Stimulated activated naive B cell treated with anti-CD40 and anti-IgM and Interleukin-4, amounts not matched to agents 10 μg/mL and 1 μg/mL and 100 μg/mL, for 72 hours (primary cell): ENCODE measurements at regions not wholly inside any gene's neighbourhood (a gene's known extent, or its start where the extent isn't known, plus 50 kb on each side); places are given as distances from the start of the nearest gene placed in this dataset.

Source experiments
- ATAC-seq, 2 donors: fragments of 150-1000 bp; cut with Tn5 transposase; replicated peaks; 2 replicates each; pipeline ENCODE4 v1.10.0; 2021; ENCODE audit warnings: moderate library complexity in 1 of 2
- DNase-seq: peaks from one replicate; pipeline ENCODE4 v3.0.0; 2021
- H3K27ac Mint-ChIP-seq: one replicate; pipeline ENCODE4 v1.8.0; 2022; ENCODE audit warnings: mild to moderate bottlenecking, mixed read lengths
- H3K27me3 Mint-ChIP-seq, 2 donors: one replicate each; pipeline ENCODE4 v1.8.0; 2022; ENCODE audit warnings: mixed read lengths in 2 of 2
- H3K36me3 Mint-ChIP-seq, 2 donors: one replicate each; pipeline ENCODE4 v1.8.0; 2022; ENCODE audit warnings: mixed read lengths in 2 of 2, mild to moderate bottlenecking in 1 of 2
- H3K4me1 Mint-ChIP-seq, 2 donors: one replicate each; pipeline ENCODE4 v1.8.0; 2022; ENCODE audit warnings: mixed read lengths in 2 of 2, mild to moderate bottlenecking in 1 of 2
- H3K4me3 Mint-ChIP-seq, 2 donors: one replicate each; pipeline ENCODE4 v1.8.0; 2022; ENCODE audit warnings: mild to moderate bottlenecking in 2 of 2, mixed read lengths in 2 of 2, moderate library complexity in 1 of 2
- H3K9me3 Mint-ChIP-seq, 2 donors: one replicate each; pipeline ENCODE4 v1.8.0; 2022; ENCODE audit warnings: mixed read lengths in 2 of 2, mild to moderate bottlenecking in 1 of 2

DNA sequence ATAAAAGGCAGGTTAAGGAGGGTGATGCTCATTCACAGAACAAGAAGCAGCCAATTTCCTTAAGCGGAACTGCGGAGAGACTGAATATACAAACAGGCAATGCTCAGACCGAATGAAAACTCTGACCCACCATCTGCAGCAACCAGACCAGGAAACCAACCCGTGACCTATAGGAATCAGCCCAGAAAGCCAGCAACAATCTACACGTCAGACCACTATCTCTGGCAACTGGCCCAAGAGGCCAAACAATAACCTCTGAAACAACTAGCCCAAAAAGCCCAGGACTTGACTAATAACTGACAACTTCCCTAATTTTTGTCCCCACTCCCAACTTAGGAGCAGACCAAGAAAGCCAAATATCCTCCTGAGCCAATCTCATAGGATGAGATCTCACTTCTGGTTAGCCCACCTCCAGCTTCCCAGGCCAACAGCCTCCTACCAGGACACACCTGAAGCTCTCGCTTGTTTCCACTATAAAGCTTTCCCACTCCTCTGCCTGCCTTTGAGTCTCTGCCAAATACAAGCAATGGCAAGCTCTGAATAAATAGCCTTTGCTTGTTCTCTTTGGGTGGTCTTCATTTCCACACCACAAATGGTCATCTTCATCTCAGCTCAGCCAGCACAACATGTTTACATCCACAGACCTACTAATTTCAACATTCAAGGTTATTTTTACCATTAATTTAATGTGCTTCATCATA lies 168.5 kb downstream of the HSD17B3 start:
- Mint-ChIP-seq H3K4me3 (no peak overlapping the region), H3K4me1 (peaks cover 9 to 12% of the 10 kb centered on the region in 2 donors), H3K27ac (no peak overlapping the region), H3K36me3 (no peaks in the 10 kb centered on the region), H3K9me3 (peaks cover 0 to 5% of the 10 kb centered on the region in 2 donors), H3K27me3 (no peaks in the 10 kb centered on the region)
- DNase-seq (no peak), ATAC-seq (no peak)

- Mint-ChIP-seq H3K9me3 (peaks cover 0 to 3% of the 10 kb centered on the region in 2 donors), H3K4me1 (peaks cover 2 to 6% of the 10 kb centered on the region in 2 donors), H3K27me3 (no peaks in the 10 kb centered on the region), H3K36me3 (no peaks in the 10 kb centered on the region), H3K4me3 (no peak overlapping the region), H3K27ac (no peak overlapping the region)
- DNase-seq: no peak
- ATAC-seq: no peak
These were observed 170.2 kb downstream of the HSD17B3 start for GRCh38 chr9:96131825-96132224.

- DNase-seq (no peak), ATAC-seq (no peak)
- Mint-ChIP-seq H3K9me3 (peaks cover 0 to 3% of the 10 kb centered on the region in 2 donors), H3K27ac (no peak overlapping the region), H3K4me1 (peaks cover 0 to 6% of the 10 kb centered on the region in 2 donors), H3K36me3 (no peaks in the 10 kb centered on the region), H3K27me3 (no peaks in the 10 kb centered on the region), H3K4me3 (no peak overlapping the region)
These were observed 171.0 kb downstream of the HSD17B3 start for GRCh38 chr9:96130970-96131369.

DNA sequence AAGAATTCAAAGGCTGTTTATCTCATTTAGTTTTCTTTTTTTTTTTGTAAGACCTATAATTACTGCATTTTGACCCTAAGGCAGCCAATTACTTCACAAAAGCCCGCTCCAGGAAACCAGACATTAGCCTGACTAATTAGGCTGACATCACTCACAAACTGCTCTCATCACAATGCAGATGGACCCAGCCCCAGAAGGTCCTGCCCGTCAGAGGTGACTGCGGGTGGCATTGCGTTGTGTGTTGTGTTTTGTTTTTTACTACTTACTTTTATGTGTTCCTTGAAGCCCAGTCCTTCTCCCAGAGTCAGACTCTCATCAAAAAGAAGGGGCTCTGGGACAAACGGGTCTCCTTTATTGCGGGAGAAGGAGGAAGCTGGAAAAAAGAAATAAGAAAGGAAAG lies 172.2 kb downstream of the HSD17B3 start:
- Mint-ChIP-seq H3K27me3 (no peaks in the 10 kb centered on the region), H3K4me1 (no peaks in the 10 kb centered on the region), H3K4me3 (no peak overlapping the region), H3K36me3 (no peaks in the 10 kb centered on the region), H3K9me3 (peaks cover 0 to 3% of the 10 kb centered on the region in 2 donors), H3K27ac (no peak overlapping the region)
- DNase-seq (no peak), ATAC-seq (no peak)

- Mint-ChIP-seq H3K27me3 (no peaks in the 10 kb centered on the region), H3K27ac (no peak overlapping the region), H3K9me3 (peaks cover 0 to 3% of the 10 kb centered on the region in 2 donors), H3K36me3 (no peaks in the 10 kb centered on the region), H3K4me3 (no peak overlapping the region), H3K4me1 (no peaks in the 10 kb centered on the region)
- ATAC-seq: no peak
- no peak for DNase-seq
These were observed 173.1 kb downstream of the HSD17B3 start for GRCh38 chr9:96128880-96129279.

DNA sequence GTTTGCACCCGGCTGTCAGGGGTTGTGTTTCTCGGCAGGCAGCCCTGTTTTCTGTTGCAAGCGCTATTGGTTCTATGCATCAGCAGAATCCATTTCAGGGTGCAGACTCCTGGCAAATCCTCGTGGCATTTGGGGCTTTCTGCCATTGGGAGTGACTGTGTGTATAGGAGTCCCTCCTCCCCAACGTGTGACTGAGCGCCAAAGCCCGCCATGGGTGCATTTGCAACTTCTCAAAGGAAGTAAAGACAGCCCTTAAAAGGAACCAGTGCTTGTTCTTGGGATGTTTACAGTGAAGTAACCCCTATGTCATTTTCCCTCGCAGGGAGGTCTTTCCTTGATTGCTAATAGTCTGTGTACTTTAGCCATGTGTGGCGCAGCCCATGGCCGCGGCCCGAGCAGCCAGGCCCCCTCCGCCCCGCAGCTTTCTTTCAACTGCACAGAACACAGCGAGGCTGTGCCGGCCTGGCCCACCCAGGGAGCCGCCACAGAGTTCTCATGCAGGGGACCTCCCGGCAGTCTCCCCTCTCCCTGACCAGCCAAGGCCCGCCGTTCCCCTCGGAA lies 175.6 kb downstream of the HSD17B3 start:
- H3K27me3 Mint-ChIP-seq: no peaks in the 10 kb centered on the region
- ATAC-seq: no peak

DNA sequence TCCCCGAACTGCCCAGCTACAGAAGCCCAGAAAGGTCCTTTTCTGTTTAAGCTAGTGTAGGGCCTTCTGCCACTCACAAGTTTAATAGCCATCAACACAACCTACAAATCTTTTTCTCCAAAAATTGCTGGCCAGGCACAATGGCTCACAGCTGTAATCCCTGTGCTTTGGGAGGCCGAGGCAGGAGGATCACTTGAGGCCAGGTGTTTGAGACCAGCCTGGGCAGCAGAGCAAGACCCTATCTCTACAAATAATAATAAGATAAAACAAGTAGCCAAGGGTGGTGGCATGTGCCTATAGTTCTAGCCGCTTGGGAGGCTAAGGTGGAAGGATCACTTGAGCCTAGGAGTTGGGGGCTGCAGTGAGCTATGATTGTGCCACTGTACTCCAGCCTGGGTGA lies 176.4 kb downstream of the HSD17B3 start:
- DNase-seq (no peak), ATAC-seq (no peak)
- no peaks in the 10 kb centered on the region for H3K4me1 Mint-ChIP-seq
- H3K27me3 Mint-ChIP-seq: no peaks in the 10 kb centered on the region
- no peak overlapping the region for H3K4me3 Mint-ChIP-seq
- H3K27ac Mint-ChIP-seq: no peak overlapping the region
- no peaks in the 10 kb centered on the region for H3K9me3 Mint-ChIP-seq
- no peaks in the 10 kb centered on the region for H3K36me3 Mint-ChIP-seq

More for the DNA sequence above, 175.6 kb downstream of the HSD17B3 start:
- Mint-ChIP-seq H3K4me3 (no peak overlapping the region), H3K36me3 (no peaks in the 10 kb centered on the region), H3K27ac (no peak overlapping the region), H3K4me1 (no peaks in the 10 kb centered on the region), H3K9me3 (no peaks in the 10 kb centered on the region)
- no peak for DNase-seq

- ATAC-seq (no peak), DNase-seq (no peak)
- peaks cover 0 to 2% of the 10 kb centered on the region in 2 donors for H3K36me3 Mint-ChIP-seq
- H3K27ac Mint-ChIP-seq: no peak overlapping the region
- H3K4me1 Mint-ChIP-seq: no peaks in the 10 kb centered on the region
- peaks cover 0 to 6% of the 10 kb centered on the region in 2 donors for H3K27me3 Mint-ChIP-seq
- no peak overlapping the region for H3K4me3 Mint-ChIP-seq
- H3K9me3 Mint-ChIP-seq: peaks cover 10 to 13% of the 10 kb centered on the region in 2 donors
These were observed 179.2 kb downstream of the HSD17B3 start for GRCh38 chr9:96122751-96123150.

GRCh38 chr9:96122282-96122681 lies 179.7 kb downstream of the HSD17B3 start:
- no peak for ATAC-seq
- H3K27ac Mint-ChIP-seq: no peak overlapping the region
- no peak overlapping the region for H3K4me3 Mint-ChIP-seq
- H3K9me3 Mint-ChIP-seq: peaks cover 10 to 13% of the 10 kb centered on the region in 2 donors
- peaks cover 0 to 10% of the 10 kb centered on the region in 2 donors for H3K27me3 Mint-ChIP-seq
- no peak for DNase-seq
- peaks cover 0 to 4% of the 10 kb centered on the region in 2 donors for H3K36me3 Mint-ChIP-seq
- peaks cover 0 to 2% of the 10 kb centered on the region in 2 donors for H3K4me1 Mint-ChIP-seq

GRCh38 chr9:96121136-96121535 lies 180.8 kb downstream of the HSD17B3 start:
- no peak overlapping the region for H3K27ac Mint-ChIP-seq
- DNase-seq (no peak), ATAC-seq (no peak)
- H3K27me3 Mint-ChIP-seq: peaks cover under 1 to 12% of the 10 kb centered on the region in 2 donors
- peaks cover 0 to 2% of the 10 kb centered on the region in 2 donors for H3K4me1 Mint-ChIP-seq
- H3K9me3 Mint-ChIP-seq: peaks cover 10 to 13% of the 10 kb centered on the region in 2 donors
- H3K36me3 Mint-ChIP-seq: peaks cover 0 to 4% of the 10 kb centered on the region in 2 donors
- no peak overlapping the region for H3K4me3 Mint-ChIP-seq

- Mint-ChIP-seq H3K27me3 (peaks cover 6 to 22% of the 10 kb centered on the region in 2 donors), H3K4me1 (peaks cover 0 to 2% of the 10 kb centered on the region in 2 donors), H3K27ac (no peak overlapping the region), H3K36me3 (peaks cover 0 to 4% of the 10 kb centered on the region in 2 donors), H3K4me3 (no peak overlapping the region), H3K9me3 (peaks cover 10 to 13% of the 10 kb centered on the region in 2 donors)
- no peak for DNase-seq
- peak; percentile 33 to 36 for ATAC-seq
These were observed 184.4 kb downstream of the HSD17B3 start for GRCh38 chr9:96117398-96118080.

DNA sequence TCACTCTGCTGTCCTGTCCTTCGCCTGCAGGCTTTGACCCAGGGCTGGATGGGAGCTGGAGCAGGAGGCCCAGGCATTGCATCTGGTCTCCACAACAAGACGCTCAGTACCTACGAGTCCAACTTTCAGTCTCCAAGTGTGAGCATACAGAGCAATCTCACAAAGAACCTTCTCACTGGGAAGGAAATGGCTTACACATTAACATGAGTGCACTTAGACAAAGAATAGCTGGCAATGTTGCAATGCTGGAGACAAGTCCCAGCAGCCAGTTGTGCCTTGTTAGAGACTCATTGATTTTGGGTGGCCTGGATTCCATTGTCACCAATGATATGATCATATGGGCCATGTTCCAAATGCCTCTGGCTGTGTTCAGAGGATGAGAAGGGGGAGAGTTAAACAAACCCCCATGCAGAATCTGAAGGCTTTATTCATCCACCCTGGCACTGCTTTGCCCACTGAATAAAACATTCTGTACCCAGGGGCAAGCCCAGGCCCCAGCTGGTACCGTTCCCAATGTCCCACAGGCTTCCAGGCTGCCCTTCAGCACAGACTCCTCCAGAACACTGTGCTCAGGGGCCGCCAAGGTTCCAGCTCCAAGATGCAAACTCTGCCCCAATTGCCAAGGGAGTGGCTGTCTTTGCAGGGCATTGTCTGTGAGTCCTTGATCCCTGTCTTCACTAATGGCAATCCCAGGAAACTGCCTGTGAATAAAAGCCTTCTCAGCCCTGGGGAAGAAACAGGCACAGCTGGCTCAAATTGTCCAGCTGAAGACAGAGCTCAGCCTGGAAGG lies 185.5 kb downstream of the HSD17B3 start:
- DNase-seq (no peak), ATAC-seq (no peak)
- Mint-ChIP-seq H3K36me3 (peaks cover 0 to 4% of the 10 kb centered on the region in 2 donors), H3K9me3 (peaks cover 10 to 13% of the 10 kb centered on the region in 2 donors), H3K27ac (no peak overlapping the region), H3K4me1 (peaks cover 0 to 2% of the 10 kb centered on the region in 2 donors), H3K27me3 (peaks cover 6 to 22% of the 10 kb centered on the region in 2 donors), H3K4me3 (no peak overlapping the region)

- Mint-ChIP-seq H3K9me3 (peaks cover 10 to 13% of the 10 kb centered on the region in 2 donors), H3K27me3 (peaks cover 6 to 26% of the 10 kb centered on the region in 2 donors), H3K27ac (no peak overlapping the region), H3K4me1 (peaks cover 0 to 2% of the 10 kb centered on the region in 2 donors), H3K36me3 (peaks cover 0 to 4% of the 10 kb centered on the region in 2 donors), H3K4me3 (no peak overlapping the region)
- DNase-seq (no peak), ATAC-seq (no peak)
These were observed 186.1 kb downstream of the HSD17B3 start for GRCh38 chr9:96115836-96116235.

- Mint-ChIP-seq H3K4me1 (peaks cover 0 to 2% of the 10 kb centered on the region in 2 donors), H3K4me3 (no peak overlapping the region), H3K36me3 (peaks cover 0 to 4% of the 10 kb centered on the region in 2 donors), H3K27me3 (peaks cover 11 to 27% of the 10 kb centered on the region in 2 donors), H3K27ac (no peak overlapping the region), H3K9me3 (no peaks in the 10 kb centered on the region)
- no peak for DNase-seq
- no peak for ATAC-seq
These were observed 188.9 kb downstream of the HSD17B3 start for GRCh38 chr9:96113032-96113431.
